Eye (tissue), 1 donor: ENCODE measurements at regions not wholly inside any gene's neighbourhood (a gene's known extent, or its start where the extent isn't known, plus 50 kb on each side); places are given as distances from the start of the nearest gene placed in this dataset.
"Not testable (repeated sequence)": the region's sequence is repeated elsewhere in the genome, so short reads cannot be mapped to it uniquely, and the experiment has no call there.

Source experiments
- DNase-seq: peaks from one replicate; pipeline ENCODE4 v3.0.0-alpha.2; 2015

- no peak for DNase-seq
Measured at GRCh38 chr17:71777048-71777640, 343.7 kb upstream of the SOX9 start.

DNA sequence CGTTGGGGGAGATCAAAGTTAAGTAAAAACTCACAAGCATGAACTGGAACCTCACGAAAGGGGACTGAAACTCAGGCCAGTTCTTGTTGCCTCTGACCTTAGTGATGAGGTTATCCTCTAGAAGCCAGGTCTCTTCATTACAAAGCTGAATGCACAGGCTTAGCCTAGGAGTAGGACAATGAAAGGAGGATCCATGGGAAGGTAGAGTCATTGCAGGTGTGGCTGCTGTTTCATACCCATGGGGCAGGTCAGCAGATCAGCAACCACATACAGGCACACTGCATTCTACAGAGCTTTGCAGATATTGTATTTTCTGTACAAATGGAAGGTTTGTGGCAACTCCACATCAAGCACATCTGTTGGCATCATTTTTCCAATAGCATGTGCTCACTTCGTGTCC lies 341.3 kb upstream of the SOX9 start:
- no peak for DNase-seq

DNA sequence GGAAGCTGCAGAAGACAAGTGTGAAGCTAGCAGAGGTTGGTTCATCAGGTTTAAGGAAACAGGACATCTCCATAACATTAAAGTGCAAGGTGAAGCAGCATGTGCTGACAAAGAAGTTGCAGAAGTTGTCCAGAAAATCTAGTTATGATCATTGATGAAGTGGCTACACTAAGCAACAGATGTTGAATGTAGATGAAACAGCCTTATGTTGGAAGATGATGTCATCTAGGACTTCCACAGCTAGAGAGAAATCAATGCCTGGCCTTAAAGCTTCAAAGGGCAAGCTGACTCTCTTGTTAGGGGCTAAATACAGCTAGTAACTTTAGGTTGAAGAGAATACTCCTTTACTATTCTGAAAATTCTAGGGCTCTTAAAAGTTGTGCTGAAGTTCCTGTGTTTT lies 340.2 kb upstream of the SOX9 start:
- no peak for DNase-seq

- DNase-seq: not testable (repeated sequence)
Measured at GRCh38 chr17:71782021-71782420, 338.8 kb upstream of the SOX9 start.

- DNase-seq: no peak
Measured at GRCh38 chr17:71790791-71791190, 330.0 kb upstream of the SOX9 start.

GRCh38 chr17:71791311-71791710 lies 329.5 kb upstream of the SOX9 start:
- DNase-seq: no peak

DNA sequence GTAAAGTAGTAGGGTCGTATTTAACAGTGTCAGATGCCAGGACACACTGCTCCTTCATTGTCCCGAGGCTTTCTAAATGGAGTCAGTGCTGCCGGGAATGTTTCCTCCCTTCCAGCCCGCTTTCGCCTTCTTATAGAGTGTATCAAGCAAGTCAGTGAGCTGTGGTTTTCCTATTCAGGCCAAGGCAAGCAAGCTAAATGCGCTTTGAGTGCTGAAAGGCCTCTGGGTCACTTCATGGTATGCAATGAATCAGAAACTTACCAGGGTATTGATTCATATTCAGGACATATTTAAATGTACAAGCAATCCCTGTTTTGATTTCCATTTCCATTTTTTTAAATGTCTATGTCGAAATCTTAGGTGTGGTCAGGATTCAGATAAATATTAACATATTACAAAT lies 327.9 kb upstream of the SOX9 start:
- DNase-seq: no peak

DNA sequence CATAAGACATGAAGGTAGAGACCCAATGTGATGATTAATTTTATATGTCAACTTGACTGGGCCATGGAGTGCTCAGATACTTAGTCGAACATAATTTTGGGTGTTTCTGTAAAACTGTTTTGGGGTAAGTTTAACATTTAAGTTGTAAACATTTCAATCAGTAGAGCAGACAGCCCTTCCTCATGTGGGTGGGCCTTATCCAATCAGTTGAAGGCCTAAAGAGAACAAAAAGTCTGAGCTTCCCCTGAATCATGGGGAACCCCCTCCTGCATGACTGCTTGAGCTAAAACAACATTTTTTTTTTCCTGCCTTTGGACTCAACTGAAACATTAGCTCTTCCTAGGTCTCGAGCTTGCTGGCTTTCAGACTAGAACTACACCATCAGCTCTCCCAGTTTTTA lies 327.3 kb upstream of the SOX9 start:
- no peak for DNase-seq

DNA sequence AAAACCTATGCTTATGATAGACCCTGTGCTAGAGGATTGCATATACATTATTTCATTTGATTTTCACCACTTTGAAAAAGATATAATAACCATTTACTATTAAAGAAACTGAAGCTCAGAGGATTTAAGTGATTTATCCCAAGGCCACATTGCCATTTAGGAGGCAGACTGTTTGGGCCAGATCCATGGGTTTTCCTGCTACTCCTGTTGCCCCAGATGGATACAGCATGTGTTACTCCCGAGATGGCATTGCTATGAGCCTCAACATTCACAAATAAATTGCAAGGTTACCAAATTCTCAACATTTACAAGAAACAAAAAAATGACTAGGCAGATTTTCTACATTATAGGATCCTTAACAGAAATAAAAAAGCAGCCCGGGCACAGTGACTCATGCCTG lies 322.1 kb upstream of the SOX9 start:
- no peak for DNase-seq

DNA sequence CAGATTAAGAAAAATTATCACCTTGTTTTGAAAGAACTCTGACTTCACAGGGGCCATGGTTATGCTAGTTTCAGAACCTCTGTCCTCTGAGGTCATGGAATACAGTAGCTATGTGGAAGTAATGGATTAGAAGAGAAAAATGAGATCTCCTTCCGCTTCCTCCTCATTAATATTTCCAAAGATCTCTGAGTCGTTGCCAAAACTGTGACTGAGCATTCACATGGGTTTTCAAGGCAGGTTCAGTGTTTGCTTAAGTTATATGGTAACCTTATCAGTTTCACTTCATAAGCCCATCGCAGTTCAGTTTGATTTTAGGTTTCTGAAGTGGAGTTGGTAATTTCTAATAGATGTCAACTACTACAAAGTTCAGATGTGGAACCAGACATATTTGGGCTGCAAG lies 321.2 kb upstream of the SOX9 start:
- no peak for DNase-seq

DNA sequence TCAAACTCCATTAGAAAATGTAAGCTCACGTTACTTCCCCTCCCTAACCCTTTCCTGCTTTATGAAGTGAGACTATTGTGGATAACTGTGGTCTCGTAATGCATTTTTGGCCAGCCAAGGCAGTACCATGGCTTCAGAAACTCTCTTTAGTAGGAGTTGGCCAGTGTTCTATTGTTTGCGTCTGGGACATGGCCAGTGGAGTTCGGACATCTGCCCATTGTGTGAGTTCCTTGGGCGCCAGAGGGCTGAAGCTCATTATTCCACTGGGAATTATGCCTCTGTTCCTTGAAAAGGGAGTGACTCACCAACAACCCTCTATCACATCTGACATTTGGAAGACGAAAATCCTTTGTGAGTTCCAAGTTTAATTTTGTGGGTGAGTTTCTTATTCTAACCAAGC lies 319.5 kb upstream of the SOX9 start:
- DNase-seq: no peak

DNA sequence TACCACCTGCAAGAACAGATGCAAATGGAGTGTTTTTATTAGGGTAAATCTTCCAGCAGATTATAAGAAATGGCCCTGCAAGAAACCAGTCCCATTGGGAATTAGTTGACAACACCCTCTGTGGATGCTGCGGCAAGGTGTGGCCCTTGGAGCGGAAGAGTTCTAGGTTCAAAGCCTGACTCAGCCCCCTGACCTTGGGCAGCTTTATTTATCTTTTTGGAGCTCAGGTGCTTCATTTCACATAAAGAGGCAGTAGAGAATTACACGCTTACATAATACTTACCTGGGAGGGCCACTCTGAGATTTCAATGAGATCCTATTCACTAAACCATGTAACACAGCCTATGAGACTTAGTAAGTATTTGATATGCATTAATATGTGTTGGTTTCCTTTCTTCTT lies 318.2 kb upstream of the SOX9 start:
- no peak for DNase-seq

DNA sequence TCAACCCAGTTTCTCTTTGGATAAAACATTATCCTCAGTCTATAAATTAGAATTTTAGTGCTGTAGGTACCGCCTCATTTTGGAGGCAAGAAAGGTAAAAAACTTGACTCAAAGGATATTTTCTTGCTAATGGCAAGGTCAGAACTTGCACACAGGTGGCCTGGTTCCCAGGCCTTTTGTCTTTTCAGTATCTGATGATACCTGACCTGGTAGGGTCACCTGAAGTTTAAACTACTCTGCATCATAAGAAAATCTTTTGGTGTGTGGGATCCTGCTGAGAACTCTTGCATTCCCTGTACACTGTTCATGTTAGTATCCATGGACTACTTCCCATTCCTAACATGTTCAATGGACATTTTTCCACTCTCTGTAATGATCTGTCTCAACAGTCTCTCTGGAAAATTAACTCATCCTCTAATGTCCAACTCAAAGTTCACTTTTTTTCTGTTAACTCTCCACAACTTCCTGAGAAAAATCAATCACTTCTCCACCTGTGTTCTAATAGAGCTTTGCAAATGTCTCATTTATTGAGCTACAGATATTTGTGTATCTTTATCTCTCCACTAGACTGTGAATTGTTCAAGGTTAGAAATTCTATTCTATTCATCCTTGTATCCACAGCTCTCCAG lies 317.1 kb upstream of the SOX9 start:
- no peak for DNase-seq

DNA sequence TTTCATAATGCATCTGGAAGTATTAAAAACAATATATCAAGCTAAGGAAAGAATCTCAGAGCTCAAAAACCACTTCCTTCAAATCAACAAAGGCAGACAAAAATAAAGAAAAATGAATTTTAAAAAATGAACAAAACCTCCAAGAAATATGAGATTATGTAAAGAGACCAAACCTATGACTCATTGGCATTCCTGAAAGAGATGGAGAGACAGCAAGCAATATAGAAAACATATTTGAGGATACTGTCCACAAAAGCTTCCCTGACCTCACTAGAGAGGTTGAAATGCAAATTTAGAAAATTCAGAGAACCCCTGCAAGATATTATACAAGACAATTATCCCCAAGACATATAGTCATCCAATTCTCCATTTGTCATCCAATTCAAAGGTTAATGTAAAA lies 311.3 kb upstream of the SOX9 start:
- DNase-seq: no peak

GRCh38 chr17:71813861-71814260 lies 307.0 kb upstream of the SOX9 start:
- DNase-seq: not testable (repeated sequence)

DNA sequence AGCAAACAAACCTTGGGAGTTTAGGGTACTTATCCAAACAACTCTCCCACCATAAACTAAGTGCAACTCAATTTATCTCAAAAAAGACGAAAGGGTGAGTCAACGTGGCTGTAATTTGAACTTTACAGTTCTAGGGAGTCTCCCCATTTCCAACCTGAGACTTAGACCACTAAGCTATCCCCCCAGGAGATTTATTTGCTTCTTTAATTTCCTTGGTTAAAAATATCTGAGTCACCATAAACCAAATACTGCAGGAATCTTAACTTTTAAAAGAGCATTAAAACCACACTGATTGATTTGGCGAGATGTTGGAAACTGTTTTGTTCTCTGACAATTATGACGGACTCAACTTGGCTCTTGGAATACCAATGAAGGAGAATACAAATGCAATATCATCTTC lies 299.3 kb upstream of the SOX9 start:
- DNase-seq: no peak

DNA sequence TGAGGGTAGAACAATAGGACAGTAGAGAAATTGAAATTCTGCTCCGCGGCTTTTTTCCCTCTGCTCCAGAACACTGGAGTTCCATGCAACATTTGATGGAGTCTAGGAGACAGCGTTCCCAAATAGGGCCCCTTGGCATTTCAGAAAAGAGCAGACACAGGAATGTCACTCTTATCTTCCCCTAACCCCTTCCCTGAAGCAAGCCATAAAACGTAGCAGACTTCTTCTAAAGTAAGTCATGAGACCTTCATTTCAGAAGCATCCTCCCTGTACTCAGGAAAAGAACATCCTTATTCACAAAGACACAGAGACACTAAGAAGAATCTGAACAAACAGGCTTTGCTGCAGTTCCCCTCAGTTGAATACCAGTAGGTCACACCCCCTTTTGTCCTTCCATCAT lies 296.1 kb upstream of the SOX9 start:
- DNase-seq: peak; percentile 18

DNA sequence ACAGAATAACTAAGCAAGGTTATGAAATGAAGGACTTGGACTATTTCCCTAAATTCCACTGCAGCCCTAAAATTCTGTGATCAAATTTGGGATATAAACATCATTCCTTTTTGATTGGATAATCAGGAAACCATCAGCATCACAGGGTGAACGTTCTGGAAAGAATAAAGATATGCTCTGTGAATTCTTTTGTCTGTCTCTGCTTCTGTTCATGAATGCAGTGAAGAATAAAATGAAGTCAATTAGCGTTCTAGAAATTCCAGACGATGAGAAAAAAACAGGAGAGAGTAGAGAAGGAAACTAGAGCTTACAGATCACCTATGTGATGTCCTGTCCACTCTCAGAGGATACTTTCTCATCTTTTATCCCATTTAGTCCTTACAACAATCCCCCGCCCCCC lies 295.1 kb upstream of the SOX9 start:
- peak; percentile 58 for DNase-seq

DNA sequence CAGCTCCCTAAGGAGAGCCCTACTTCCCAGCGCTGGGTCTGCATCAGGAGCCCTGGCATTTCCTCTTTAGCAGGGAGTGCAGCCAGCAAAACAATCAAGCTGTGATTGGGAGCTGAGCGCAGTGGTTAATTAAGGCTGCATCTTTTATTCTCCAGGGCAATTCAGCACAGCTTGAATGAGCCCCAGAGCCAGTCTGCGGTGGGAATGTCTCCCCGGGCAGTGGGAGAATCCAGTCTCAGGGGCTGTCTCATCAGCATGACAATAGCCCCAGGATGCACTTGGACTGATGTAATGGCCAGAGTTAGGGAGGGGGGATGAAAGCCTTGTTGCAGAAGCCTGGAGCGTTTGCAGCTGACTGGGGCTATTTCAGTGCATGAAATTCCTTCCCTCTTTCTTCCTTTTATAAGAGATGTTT lies 292.6 kb upstream of the SOX9 start:
- DNase-seq: peak; percentile 96

- peak; percentile 70 for DNase-seq
Measured at GRCh38 chr17:71830866-71831265, 290.0 kb upstream of the SOX9 start.

- DNase-seq: no peak
Measured at GRCh38 chr17:71842986-71843385, 277.8 kb upstream of the SOX9 start.

- no peak for DNase-seq
Measured at GRCh38 chr17:71845337-71845736, 275.5 kb upstream of the SOX9 start.

DNA sequence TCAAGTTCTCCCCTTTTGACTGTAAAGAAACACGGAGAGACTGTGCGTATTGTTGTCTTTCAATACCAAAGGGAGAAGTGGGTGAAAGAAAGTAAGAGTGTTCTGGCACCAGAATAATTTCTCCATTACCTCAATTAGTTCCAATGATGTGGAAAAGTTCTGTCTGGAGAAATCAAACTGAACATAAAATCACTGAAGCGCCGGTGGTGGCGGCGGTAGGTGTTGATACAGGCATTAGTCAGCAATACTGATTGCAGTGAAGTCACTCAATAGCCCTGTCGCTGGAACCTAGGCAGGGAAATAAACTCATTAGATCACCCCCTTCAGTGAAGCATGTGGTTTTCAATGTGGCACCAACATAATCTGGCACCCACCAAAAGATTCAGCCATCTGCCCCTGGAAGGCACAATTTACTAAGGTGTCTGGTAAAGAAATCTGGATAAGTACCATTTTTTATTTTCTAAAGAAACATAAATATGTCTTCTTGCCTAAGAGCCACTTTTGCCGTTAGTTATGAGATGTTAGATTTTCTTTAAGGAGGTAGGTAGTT lies 274.2 kb upstream of the SOX9 start:
- DNase-seq: peak; percentile 35

DNA sequence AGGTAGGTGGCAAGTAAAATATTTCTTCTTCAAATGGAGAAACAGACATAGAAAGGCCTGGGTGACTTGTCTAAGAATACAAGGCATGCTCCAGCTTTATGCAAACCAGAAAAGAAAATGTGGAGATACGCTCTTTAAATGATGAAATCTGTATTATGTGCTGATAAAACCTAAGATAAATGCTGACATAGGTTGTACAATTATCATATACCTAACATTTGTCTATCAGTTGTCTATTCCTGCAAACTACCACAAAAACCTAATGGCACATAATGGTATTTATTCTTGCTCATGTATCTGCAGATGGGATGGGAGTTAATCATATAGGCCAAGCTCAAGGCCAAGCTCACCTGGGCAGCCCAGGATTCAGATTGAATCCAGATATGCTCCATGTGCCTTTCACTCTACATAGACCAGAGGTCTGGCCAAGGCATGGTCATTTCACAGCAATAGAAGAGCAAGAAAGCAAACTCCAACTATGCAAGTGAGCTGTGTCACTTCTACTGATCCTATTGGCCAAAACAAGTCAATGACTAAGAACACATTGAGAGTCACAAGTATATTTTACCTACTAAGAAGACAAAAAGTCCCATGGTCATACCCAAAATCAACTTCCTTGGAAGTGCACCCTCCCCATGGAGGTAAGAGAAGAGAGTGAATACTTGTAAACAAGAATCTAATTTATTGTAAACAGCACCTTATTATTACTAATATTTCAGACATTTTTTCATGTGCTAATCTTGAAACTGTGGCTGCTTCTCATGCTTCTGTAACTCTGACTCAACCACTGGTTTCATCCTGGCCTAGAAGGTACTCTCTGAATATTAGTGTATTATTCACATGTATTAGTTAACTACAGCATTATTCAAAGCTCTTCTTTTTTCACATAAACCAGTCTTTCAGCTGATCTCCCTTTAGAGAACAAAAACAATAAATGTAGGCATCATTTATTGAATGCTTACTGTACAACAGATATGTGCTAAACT lies 270.7 kb upstream of the SOX9 start:
- DNase-seq: no peak
